Astrocyte of the cerebellum (primary cell): ENCODE measurements at regions not wholly inside any gene's neighbourhood (a gene's known extent, or its start where the extent isn't known, plus 50 kb on each side); places are given as distances from the start of the nearest gene placed in this dataset.
"Not testable (repeated sequence)": the region's sequence is repeated elsewhere in the genome, so short reads cannot be mapped to it uniquely, and the experiment has no call there.

Experiments
- DNase-seq: peaks from one replicate; pipeline ENCODE4 v3.0.0-alpha.2; 2011; ENCODE audit warnings: low read depth
- H3K4me3 ChIP-seq: 2 replicates; pipeline ENCODE4 v1.5.1; 2011; ENCODE audit warnings: mild to moderate bottlenecking, low read depth, low read length, moderate library complexity
- CTCF ChIP-seq: IDR thresholded peaks from 2 replicates; pipeline ENCODE4 v1.5.1; 2012; ENCODE audit warnings: low read length, low read depth, moderate library complexity, mild to moderate bottlenecking; ENCODE audit errors: missing control alignments
- in situ Hi-C: cut with HindIII; loops from 2 replicates; pipeline ENCODE4 v1.10.0; 2017; ENCODE audit warnings: low sequenced_read_pairs

- DNase-seq: no peak
- TF ChIP-seq CTCF: no peak
- in situ Hi-C loops: no loop called here
- no peak overlapping the region for H3K4me3 ChIP-seq
Observed at GRCh38 chr10:108327706-108328105, 1163.2 kb upstream of the SORCS1 start.

GRCh38 chr10:108323274-108323798, 1158.8 kb upstream of the SORCS1 start:
- no peak for TF ChIP-seq CTCF
- no peak for DNase-seq
- H3K4me3 ChIP-seq: no peak overlapping the region
- in situ Hi-C loops: no loop called here

- H3K4me3 ChIP-seq: no peak overlapping the region
- TF ChIP-seq CTCF: no peak
- no peak for DNase-seq
- in situ Hi-C loops: no loop called here
Observed at GRCh38 chr10:108319434-108320222, 1155.1 kb upstream of the SORCS1 start.

GRCh38 chr10:108315636-108316035, 1151.1 kb upstream of the SORCS1 start:
- H3K4me3 ChIP-seq, in situ Hi-C loops, DNase-seq: not testable (repeated sequence)

- in situ Hi-C loops: no loop called here
- no peak for DNase-seq
- no peak overlapping the region for H3K4me3 ChIP-seq
- TF ChIP-seq CTCF: no peak
Observed at GRCh38 chr10:108307925-108308312, 1143.4 kb upstream of the SORCS1 start.

- in situ Hi-C loops: no loop called here
Observed at GRCh38 chr10:108307250-108307924, 1142.9 kb upstream of the SORCS1 start.

More at GRCh38 chr10:108307250-108307924, 1142.9 kb upstream of the SORCS1 start:
- H3K4me3 ChIP-seq: no peak overlapping the region
- no peak for DNase-seq
- TF ChIP-seq CTCF: no peak
